Esophagus muscularis mucosa (tissue), 4 donors: ENCODE measurements at regions not wholly inside any gene's neighbourhood (a gene's known extent, or its start where the extent isn't known, plus 50 kb on each side); places are given as distances from the start of the nearest gene placed in this dataset.
"Not testable (repeated sequence)": the region's sequence is repeated elsewhere in the genome, so short reads cannot be mapped to it uniquely, and the experiment has no call there.

ENCODE experiments used
- DNase-seq: peaks from one replicate; pipeline ENCODE4 v3.0.0-alpha.2; 2017; ENCODE audit errors: extremely low spot score
- H3K27ac ChIP-seq, 4 donors: fragments of 200-600 bp; sonication (generic); replicated peaks in 1 of 4; 1 replicate in 3 of 4; 2 replicates in 1 of 4; pipeline ENCODE4 v1.5.1; 2016 to 2019; ENCODE audit warnings: mild to moderate bottlenecking in 1 of 4
- H3K27me3 ChIP-seq, 4 donors: fragments of 200-600 bp; sonication (generic); one replicate each; pipeline versions ENCODE4 v1.5.1 to v1.6.0; 2016 to 2019
- H3K36me3 ChIP-seq, 4 donors: fragments of 200-600 bp; sonication (generic); one replicate each; pipeline ENCODE4 v1.5.1; 2016 to 2019
- H3K4me1 ChIP-seq, 4 donors: fragments of 200-600 bp; sonication (generic); one replicate each; pipeline ENCODE4 v1.5.1; 2016 to 2019
- H3K4me3 ChIP-seq, 4 donors: fragments of 200-600 bp; sonication (generic); 1 replicate in 2 of 4; 2 replicates in 2 of 4; pipeline ENCODE4 v1.5.1; 2016 to 2019; ENCODE audit warnings: mild to moderate bottlenecking in 4 of 4, moderate library complexity in 1 of 4
- H3K9me3 ChIP-seq, 4 donors: fragments of 200-600 bp; sonication (generic); 1 replicate in 3 of 4; 2 replicates in 1 of 4; pipeline ENCODE4 v1.5.1; 2016 to 2019
- EP300 ChIP-seq: sonication (generic); formaldehyde crosslinking; IDR thresholded peaks from one replicate; pipeline ENCODE4 v1.6.1; 2017; ENCODE audit warnings: antibody characterized with exemption
- POLR2A ChIP-seq: fragments of 450-650 bp; IDR thresholded peaks from one replicate; pipeline ENCODE4 v1.6.1; 2017; ENCODE audit warnings: antibody characterized with exemption, moderate library complexity, mild to moderate bottlenecking, low read depth
- POLR2AphosphoS5 ChIP-seq, 2 donors: sonication (generic); formaldehyde crosslinking; IDR thresholded peaks; one replicate each; pipeline ENCODE4 v1.6.1; 2017; ENCODE audit warnings: antibody characterized with exemption in 2 of 2
- WGBS: methylation state at CpG from one replicate; pipeline ENCODE4 v1.1.5; 2018; 5-methylcytosine and 5-hydroxymethylcytosine counted together
- intact Hi-C: fragments of 100-400 bp; cut with DNase I; formaldehyde crosslinking; loops from one replicate; pipeline ENCODE4 v1.15.1; 2023
- TF ChIP-seq, protein P1 (sequence below), 3 experiments: fragments of 200-600 bp in 2 of 3; fragments of 450-650 bp in 1 of 3; sonication (generic) in 2 of 3; IDR thresholded peaks; one replicate each; pipeline ENCODE4 v1.5.1; 2017 to 2019; ENCODE audit warnings: antibody characterized with exemption in 3 of 3, mild to moderate bottlenecking in 2 of 3, moderate library complexity in 1 of 3

DNA sequence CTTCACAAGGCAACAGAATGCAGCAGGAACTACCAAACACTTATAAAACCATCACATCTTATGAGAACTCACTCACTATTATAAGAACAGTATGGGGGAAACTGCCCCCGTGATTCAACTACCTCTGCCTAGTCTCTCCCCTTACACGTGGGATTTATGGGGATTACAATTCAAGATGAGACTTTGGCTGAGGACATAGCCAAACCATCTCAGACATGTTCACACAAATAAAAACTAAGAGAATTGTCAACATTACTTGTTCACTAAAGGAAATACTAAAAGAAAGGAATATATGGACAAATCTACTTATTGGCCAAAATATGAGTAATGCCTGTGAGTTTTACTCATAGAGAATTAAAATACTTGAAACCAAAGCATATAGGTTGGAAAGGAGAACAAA, 505.1 kb downstream of the IGSF11 start:
- TF ChIP-seq POLR2A = no peak
- TF ChIP-seq EP300 = no peak
- TF ChIP-seq, protein P1, sequence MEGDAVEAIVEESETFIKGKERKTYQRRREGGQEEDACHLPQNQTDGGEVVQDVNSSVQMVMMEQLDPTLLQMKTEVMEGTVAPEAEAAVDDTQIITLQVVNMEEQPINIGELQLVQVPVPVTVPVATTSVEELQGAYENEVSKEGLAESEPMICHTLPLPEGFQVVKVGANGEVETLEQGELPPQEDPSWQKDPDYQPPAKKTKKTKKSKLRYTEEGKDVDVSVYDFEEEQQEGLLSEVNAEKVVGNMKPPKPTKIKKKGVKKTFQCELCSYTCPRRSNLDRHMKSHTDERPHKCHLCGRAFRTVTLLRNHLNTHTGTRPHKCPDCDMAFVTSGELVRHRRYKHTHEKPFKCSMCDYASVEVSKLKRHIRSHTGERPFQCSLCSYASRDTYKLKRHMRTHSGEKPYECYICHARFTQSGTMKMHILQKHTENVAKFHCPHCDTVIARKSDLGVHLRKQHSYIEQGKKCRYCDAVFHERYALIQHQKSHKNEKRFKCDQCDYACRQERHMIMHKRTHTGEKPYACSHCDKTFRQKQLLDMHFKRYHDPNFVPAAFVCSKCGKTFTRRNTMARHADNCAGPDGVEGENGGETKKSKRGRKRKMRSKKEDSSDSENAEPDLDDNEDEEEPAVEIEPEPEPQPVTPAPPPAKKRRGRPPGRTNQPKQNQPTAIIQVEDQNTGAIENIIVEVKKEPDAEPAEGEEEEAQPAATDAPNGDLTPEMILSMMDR (IDR thresholded peaks at IDR 0.05) = no peak
- TF ChIP-seq POLR2AphosphoS5 (IDR thresholded peaks at IDR 0.05) = no peak
- Histone ChIP-seq H3K27me3 (peaks cover 0 to 3% (median 0%) of the 10 kb centered on the region in 4 donors), H3K36me3 (no peaks in the 10 kb centered on the region), H3K27ac (no peak overlapping the region), H3K9me3 (no peaks in the 10 kb centered on the region), H3K4me3 (no peak overlapping the region), H3K4me1 (no peaks in the 10 kb centered on the region)
- DNase-seq = no peak
- WGBS = 74% methylated on average over 2 of the region's 2 CpGs
- intact Hi-C loops = no loop called here

DNA sequence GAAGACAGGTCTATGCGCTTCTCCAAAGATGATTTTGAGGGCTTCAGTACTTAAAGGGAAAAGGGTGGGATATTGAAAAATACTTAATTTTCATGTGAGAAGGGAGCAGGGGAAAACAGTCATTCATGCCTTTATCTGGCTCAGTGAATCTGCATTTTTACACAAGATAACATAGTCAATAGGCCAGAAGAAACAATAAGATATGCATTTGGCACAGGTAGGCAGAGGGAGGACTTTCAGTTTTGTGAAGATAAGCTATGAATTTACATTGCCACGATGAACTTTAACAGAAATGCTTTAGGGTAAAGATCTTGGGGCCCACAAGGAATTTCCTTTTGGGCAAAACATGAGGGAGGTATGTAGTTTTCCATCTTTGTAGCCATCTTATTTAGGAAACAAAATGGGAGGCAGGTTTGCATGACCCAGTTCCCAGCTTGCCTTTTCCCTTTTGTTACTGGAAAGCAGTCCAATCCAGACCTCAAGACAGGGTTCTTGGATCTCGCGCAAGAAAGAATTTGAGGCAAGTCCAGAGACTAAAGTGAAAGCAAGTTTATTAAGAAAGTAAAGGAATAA, 504.2 kb downstream of the IGSF11 start:
- Histone ChIP-seq H3K27ac (no peak overlapping the region), H3K9me3 (no peaks in the 10 kb centered on the region), H3K36me3 (no peaks in the 10 kb centered on the region), H3K27me3 (peaks cover 0 to 3% (median 0%) of the 10 kb centered on the region in 4 donors), H3K4me3 (no peak overlapping the region), H3K4me1 (no peaks in the 10 kb centered on the region)
- TF ChIP-seq EP300 = no peak
- no peak for TF ChIP-seq POLR2A
- TF ChIP-seq, protein P1 (IDR thresholded peaks at IDR 0.05) = no peak
- no peak for TF ChIP-seq POLR2AphosphoS5 (IDR thresholded peaks at IDR 0.05)
- DNase-seq = no peak
- intact Hi-C loops = no loop called here
- 91% methylated on average over 4 of the region's 4 CpGs for WGBS

DNA sequence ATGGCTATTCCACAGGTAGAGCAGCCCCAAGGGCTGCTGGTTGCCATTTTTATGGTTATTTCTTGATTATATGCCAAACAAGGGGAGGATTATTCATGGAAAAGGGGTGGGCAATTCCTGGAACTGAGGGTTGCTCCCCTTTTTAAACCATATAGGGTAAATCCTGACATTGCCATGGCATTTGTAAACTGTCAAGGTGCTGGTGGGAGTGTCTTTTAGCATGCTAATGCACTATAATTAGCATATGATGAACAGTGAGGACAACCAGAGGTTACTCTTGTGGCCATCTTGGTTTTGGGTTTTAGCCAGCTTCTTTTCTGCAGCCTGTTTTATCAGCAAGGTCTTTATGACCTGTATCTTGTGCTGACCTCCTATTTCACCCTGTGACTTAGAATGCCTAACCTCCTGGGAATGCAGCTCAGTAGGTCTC, 503.7 kb downstream of the IGSF11 start:
- H3K4me1 ChIP-seq, H3K27ac ChIP-seq, DNase-seq, intact Hi-C loops, H3K36me3 ChIP-seq, H3K9me3 ChIP-seq, H3K4me3 ChIP-seq, H3K27me3 ChIP-seq: not testable (repeated sequence)

DNA sequence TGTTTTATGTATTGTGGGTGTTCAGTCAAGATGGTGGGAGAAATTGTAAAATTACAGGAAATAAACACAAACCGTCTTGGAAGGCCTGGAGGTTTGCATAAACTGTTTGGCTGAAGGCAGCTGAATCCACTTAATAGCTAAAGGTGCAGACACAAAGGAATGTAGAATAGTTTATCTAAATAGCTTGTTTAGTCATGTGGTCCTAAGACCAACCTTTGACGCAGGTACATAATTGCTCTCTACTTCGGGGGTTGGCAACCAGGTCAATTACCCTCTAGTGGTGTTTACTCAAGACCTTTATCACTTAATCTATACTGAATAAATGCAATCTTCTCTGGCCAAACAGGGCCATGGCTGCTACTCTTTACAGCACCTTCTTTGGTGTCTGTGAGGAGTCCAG, 502.8 kb downstream of the IGSF11 start:
- TF ChIP-seq POLR2A (no peak), POLR2AphosphoS5 (IDR thresholded peaks at IDR 0.05) (no peak), EP300 (no peak)
- TF ChIP-seq, protein P1 (IDR thresholded peaks at IDR 0.05) = no peak
- no peaks in the 10 kb centered on the region for H3K27me3 ChIP-seq
- no peak overlapping the region for H3K27ac ChIP-seq
- 62% methylated on average over 3 of the region's 3 CpGs for WGBS
- H3K9me3 ChIP-seq = no peaks in the 10 kb centered on the region
- no peak for DNase-seq
- no peak overlapping the region for H3K4me3 ChIP-seq
- H3K36me3 ChIP-seq = no peaks in the 10 kb centered on the region
- H3K4me1 ChIP-seq = no peaks in the 10 kb centered on the region
- intact Hi-C loops = no loop called here

DNA sequence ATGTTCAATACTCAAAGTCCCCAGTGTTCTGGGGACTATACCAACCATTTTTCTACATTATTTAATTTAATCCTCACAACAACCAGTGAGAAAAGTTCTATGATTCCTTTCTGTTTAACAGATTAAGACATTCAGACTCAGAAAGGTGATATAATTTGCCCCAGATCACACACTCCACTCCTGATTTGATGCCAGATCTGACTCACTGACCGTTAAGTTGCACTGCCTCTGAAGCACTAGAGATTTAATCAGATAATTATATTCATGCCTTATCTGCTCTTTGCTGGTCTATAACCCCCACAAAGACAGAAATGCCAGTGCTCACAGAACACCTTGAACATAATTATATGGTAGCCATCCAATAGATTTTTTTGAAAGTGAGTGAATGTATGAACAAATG, 501.0 kb downstream of the IGSF11 start:
- Histone ChIP-seq H3K4me3 (no peak overlapping the region), H3K27ac (no peak overlapping the region), H3K4me1 (no peaks in the 10 kb centered on the region), H3K27me3 (no peaks in the 10 kb centered on the region), H3K36me3 (no peaks in the 10 kb centered on the region), H3K9me3 (no peaks in the 10 kb centered on the region)
- 71% methylated on average over 1 of the region's 1 CpG for WGBS
- intact Hi-C loops = no loop called here
- TF ChIP-seq, protein P1 (IDR thresholded peaks at IDR 0.05) = no peak
- no peak for TF ChIP-seq POLR2A
- TF ChIP-seq EP300 = no peak
- TF ChIP-seq POLR2AphosphoS5 (IDR thresholded peaks at IDR 0.05) = no peak
- DNase-seq = no peak
